GM23338 (cell line): ENCODE measurements at regions not wholly inside any gene's neighbourhood (a gene's known extent, or its start where the extent isn't known, plus 50 kb on each side); places are given as distances from the start of the nearest gene placed in this dataset.

Experiments
- ATAC-seq: fragments of 200-7000 bp; cut with Tn5 transposase; 3 replicates; pipeline ENCODE4 v1.9.1; 2020
- DNase-seq: peaks from one replicate; pipeline ENCODE4 v3.0.0-alpha.2; 2015; ENCODE audit warnings: low spot score
- H2AFZ ChIP-seq: fragments of 200-600 bp; sonication (generic); 2 replicates; pipeline ENCODE4 v1.8.0; 2016; ENCODE audit warnings: antibody characterized with exemption, mild to moderate bottlenecking, moderate library complexity
- H3F3A ChIP-seq: fragments of 200-600 bp; sonication (generic); replicated peaks from 2 replicates; pipeline ENCODE4 v1.8.0; 2017; ENCODE audit warnings: antibody characterized with exemption, mixed run types, low read depth
- H3K27ac ChIP-seq: fragments of 200-600 bp; sonication (generic); 2 replicates; pipeline ENCODE4 v1.6.1; 2016; ENCODE audit warnings: low read depth
- H3K27me3 ChIP-seq: fragments of 200-600 bp; sonication (generic); 2 replicates; pipeline ENCODE4 v1.8.0; 2016; ENCODE audit warnings: mild to moderate bottlenecking, mixed run types, moderate library complexity; ENCODE audit not compliant: insufficient read depth
- H3K36me3 ChIP-seq: fragments of 200-600 bp; sonication (generic); 2 replicates; pipeline ENCODE4 v1.8.0; 2016; ENCODE audit warnings: mild to moderate bottlenecking; ENCODE audit not compliant: insufficient read depth
- H3K4me1 ChIP-seq: fragments of 200-600 bp; sonication (generic); 2 replicates; pipeline ENCODE4 v1.8.0; 2016; ENCODE audit warnings: mild to moderate bottlenecking, moderate library complexity; ENCODE audit not compliant: insufficient read depth
- H3K4me2 ChIP-seq: fragments of 200-600 bp; sonication (generic); 2 replicates; pipeline ENCODE4 v1.7.1; 2017; ENCODE audit warnings: mixed run types
- H3K4me3 ChIP-seq: fragments of 200-600 bp; sonication (generic); 2 replicates; pipeline ENCODE4 v1.6.1; 2016; ENCODE audit warnings: mixed run types
- H3K79me2 ChIP-seq: fragments of 200-600 bp; sonication (generic); replicated peaks from 2 replicates; pipeline ENCODE4 v1.8.0; 2017; ENCODE audit warnings: mild to moderate bottlenecking; ENCODE audit not compliant: insufficient read depth
- H3K9me2 ChIP-seq: fragments of 200-600 bp; sonication (generic); 2 replicates; pipeline ENCODE4 v1.8.0; 2017; ENCODE audit not compliant: insufficient read depth
- H4K20me1 ChIP-seq: fragments of 200-600 bp; sonication (generic); replicated peaks from 2 replicates; pipeline ENCODE4 v1.8.0; 2017; ENCODE audit warnings: mild to moderate bottlenecking; ENCODE audit not compliant: insufficient read depth
- H3K27ac Mint-ChIP-seq: 2 replicates; pipeline ENCODE4 v1.8.0; 2020; ENCODE audit warnings: inconsistent platforms, mild to moderate bottlenecking, moderate library complexity, mixed read lengths
- H3K27me3 Mint-ChIP-seq: 3 replicates; pipeline ENCODE4 v1.8.0; 2022; ENCODE audit warnings: low read depth, mild to moderate bottlenecking, moderate library complexity, mixed read lengths, inconsistent platforms; ENCODE audit not compliant: insufficient read depth, poor library complexity
- H3K36me3 Mint-ChIP-seq: 3 replicates; pipeline ENCODE4 v1.8.0; 2021; ENCODE audit warnings: low read depth, mild to moderate bottlenecking, inconsistent platforms, moderate library complexity, mixed read lengths
- H3K4me1 Mint-ChIP-seq: 3 replicates; pipeline ENCODE4 v1.8.0; 2020; ENCODE audit warnings: mild to moderate bottlenecking, inconsistent platforms, mixed read lengths
- H3K4me3 Mint-ChIP-seq: 3 replicates; pipeline ENCODE4 v1.8.0; 2021; ENCODE audit warnings: moderate library complexity, mild to moderate bottlenecking, inconsistent platforms, mixed read lengths
- H3K9me3 Mint-ChIP-seq: 3 replicates; pipeline ENCODE4 v1.8.0; 2020; ENCODE audit warnings: moderate library complexity, mild to moderate bottlenecking, inconsistent platforms, mixed read lengths
- CREB1 ChIP-seq: fragments of 250-450 bp; sonication (Bioruptor Pico); IDR thresholded peaks from 2 replicates; pipeline ENCODE4 v1.5.0; 2020; ENCODE audit warnings: low read depth, mild to moderate bottlenecking, moderate library complexity
- CTCF ChIP-seq, 2 experiments: fragments of 200-600 bp in 1 of 2; sonication (generic) in 1 of 2; conservative IDR thresholded peaks; 2 replicates each; pipeline versions ENCODE4 v1.5.1 to v1.6.1; 2016 to 2017; ENCODE audit warnings: antibody characterized with exemption in 2 of 2, low read depth in 2 of 2, mild to moderate bottlenecking in 2 of 2, moderate library complexity in 1 of 2
- ETS1 ChIP-seq: IDR thresholded peaks from 2 replicates; pipeline ENCODE4 v1.6.1; 2016; ENCODE audit warnings: antibody characterized with exemption
- EZH2 ChIP-seq: fragments of 200-600 bp; sonication (generic); IDR thresholded peaks from one replicate; pipeline ENCODE4 v1.8.0; 2017; ENCODE audit warnings: antibody characterized with exemption, mild to moderate bottlenecking, low read depth; ENCODE audit not compliant: unreplicated experiment
- EZH2phosphoT487 ChIP-seq: fragments of 200-600 bp; sonication (generic); IDR thresholded peaks from one replicate; pipeline ENCODE4 v1.8.1; 2018; ENCODE audit warnings: antibody characterized with exemption; ENCODE audit not compliant: unreplicated experiment
- JUNB ChIP-seq: IDR thresholded peaks from one replicate; pipeline ENCODE4 v1.6.1; 2016; ENCODE audit warnings: antibody characterized with exemption; ENCODE audit not compliant: unreplicated experiment
- NANOG ChIP-seq: IDR thresholded peaks from 2 replicates; pipeline ENCODE4 v1.6.1; 2016; ENCODE audit warnings: antibody characterized with exemption, borderline replicate concordance
- POLR2AphosphoS5 ChIP-seq: IDR thresholded peaks from 2 replicates; pipeline ENCODE4 v1.6.1; 2016; ENCODE audit warnings: antibody characterized with exemption, low read depth
- REST ChIP-seq: IDR thresholded peaks from one replicate; pipeline ENCODE4 v1.6.1; 2018; ENCODE audit warnings: antibody characterized with exemption; ENCODE audit not compliant: unreplicated experiment
- STAT1 ChIP-seq: IDR thresholded peaks from one replicate; pipeline ENCODE4 v1.6.1; 2016; ENCODE audit warnings: antibody characterized with exemption; ENCODE audit not compliant: unreplicated experiment
- ZNF114 ChIP-seq: fragments of 250-450 bp; sonication (Bioruptor Pico); IDR thresholded peaks from 2 replicates; pipeline ENCODE4 v1.5.0; 2020; ENCODE audit warnings: mild to moderate bottlenecking, moderate library complexity
- ZNF331 ChIP-seq: fragments of 250-450 bp; sonication (Bioruptor Pico); IDR thresholded peaks from 2 replicates; pipeline ENCODE4 v1.5.0; 2020; ENCODE audit warnings: low read depth, mild to moderate bottlenecking, moderate library complexity
- ZNF462 ChIP-seq: fragments of 250-450 bp; sonication (Bioruptor Pico); IDR thresholded peaks from 2 replicates; pipeline ENCODE4 v1.5.0; 2020; ENCODE audit warnings: mild to moderate bottlenecking, moderate library complexity

GRCh38 chr2:158741625-158742024, 53.5 kb upstream of the DAPL1 start:
- Mint-ChIP-seq H3K9me3 (no peaks in the 10 kb centered on the region; the same call in 2 of the 3 replicates), H3K4me3 (no peak overlapping the region), H3K27ac (no peak overlapping the region), H3K36me3 (no peaks in the 10 kb centered on the region), H3K4me1 (peaks cover 25% of the 10 kb centered on the region), H3K27me3 (peaks cover 11% of the 10 kb centered on the region)
- no peaks in the 10 kb centered on the region for H3K27me3 ChIP-seq
- DNase-seq: no peak
- H3F3A ChIP-seq: no peaks in the 10 kb centered on the region
- H3K4me2 ChIP-seq: no peak overlapping the region
- H2AFZ ChIP-seq: no peak overlapping the region
- no peaks in the 10 kb centered on the region for H3K36me3 ChIP-seq
- H3K27ac ChIP-seq: no peak overlapping the region
- no peak overlapping the region for H3K4me3 ChIP-seq
- ATAC-seq: no peak
- H3K79me2 ChIP-seq: no peaks in the 10 kb centered on the region
- H3K4me1 ChIP-seq: peaks cover 8% of the 10 kb centered on the region; the same call in 1 of the 2 replicates
- H4K20me1 ChIP-seq: no peaks in the 10 kb centered on the region
- TF ChIP-seq EZH2 (no peak), JUNB (no peak), POLR2AphosphoS5 (no peak), ETS1 (no peak), STAT1 (no peak), CTCF (conservative IDR thresholded peaks at IDR 0.05; ENCODE audit: low read depth in 2 of 2) (no peak), CREB1 (CRISPR knock-in tag) (no peak), EZH2phosphoT487 (no peak), NANOG (no peak), REST (no peak), ZNF114 (CRISPR knock-in tag) (no peak), ZNF462 (CRISPR knock-in tag) (no peak), ZNF331 (CRISPR knock-in tag) (no peak)
- peaks cover 8% of the 10 kb centered on the region; the same call in 1 of the 2 replicates for H3K9me2 ChIP-seq
